ENCODE measurements at regions not wholly inside any gene's neighbourhood (a gene's known extent, or its start where the extent isn't known, plus 50 kb on each side); places are given as distances from the start of the nearest gene placed in this dataset.
A peak's percentile ranks its signal among the peaks of the same experiment; 100 is the strongest.
"Not testable (repeated sequence)": the region's sequence is repeated elsewhere in the genome, so short reads cannot be mapped to it uniquely, and the experiment has no call there.

DNA sequence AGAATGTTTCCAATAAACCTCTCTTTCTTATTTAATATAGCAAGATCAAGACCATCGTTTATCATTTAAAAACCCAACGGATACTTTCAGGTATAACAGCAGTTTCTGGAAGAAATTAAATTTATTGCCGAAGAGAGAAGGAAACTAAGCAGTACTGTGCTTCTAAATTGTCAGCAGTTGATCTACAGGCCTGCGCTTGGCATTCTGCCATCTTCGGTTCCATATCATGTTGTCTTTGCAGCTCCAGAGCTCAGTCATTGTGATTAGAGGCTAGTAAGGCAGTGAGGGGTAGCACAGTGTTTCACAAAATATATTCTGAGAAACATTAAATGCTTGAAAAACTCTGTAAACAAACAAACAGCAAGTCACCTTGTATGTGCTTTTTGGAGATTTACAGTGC is 301.3 kb downstream of the REEP3 start:
- peaks cover 13% of the 10 kb centered on the region for H3K9me3 Mint-ChIP-seq
- H3K4me3 Mint-ChIP-seq: no peak overlapping the region
- H3K27me3 Mint-ChIP-seq (ENCODE audit: low read depth, poor library complexity): no peaks in the 10 kb centered on the region
- no peak overlapping the region for H3K27ac Mint-ChIP-seq
- H3K36me3 Mint-ChIP-seq (ENCODE audit: low read depth): no peaks in the 10 kb centered on the region
- H3K4me1 Mint-ChIP-seq: no peaks in the 10 kb centered on the region
- TF ChIP-seq, protein P1, sequence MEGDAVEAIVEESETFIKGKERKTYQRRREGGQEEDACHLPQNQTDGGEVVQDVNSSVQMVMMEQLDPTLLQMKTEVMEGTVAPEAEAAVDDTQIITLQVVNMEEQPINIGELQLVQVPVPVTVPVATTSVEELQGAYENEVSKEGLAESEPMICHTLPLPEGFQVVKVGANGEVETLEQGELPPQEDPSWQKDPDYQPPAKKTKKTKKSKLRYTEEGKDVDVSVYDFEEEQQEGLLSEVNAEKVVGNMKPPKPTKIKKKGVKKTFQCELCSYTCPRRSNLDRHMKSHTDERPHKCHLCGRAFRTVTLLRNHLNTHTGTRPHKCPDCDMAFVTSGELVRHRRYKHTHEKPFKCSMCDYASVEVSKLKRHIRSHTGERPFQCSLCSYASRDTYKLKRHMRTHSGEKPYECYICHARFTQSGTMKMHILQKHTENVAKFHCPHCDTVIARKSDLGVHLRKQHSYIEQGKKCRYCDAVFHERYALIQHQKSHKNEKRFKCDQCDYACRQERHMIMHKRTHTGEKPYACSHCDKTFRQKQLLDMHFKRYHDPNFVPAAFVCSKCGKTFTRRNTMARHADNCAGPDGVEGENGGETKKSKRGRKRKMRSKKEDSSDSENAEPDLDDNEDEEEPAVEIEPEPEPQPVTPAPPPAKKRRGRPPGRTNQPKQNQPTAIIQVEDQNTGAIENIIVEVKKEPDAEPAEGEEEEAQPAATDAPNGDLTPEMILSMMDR (IDR thresholded peaks at IDR 0.05): no peak
- DNase-seq: no peak

DNA sequence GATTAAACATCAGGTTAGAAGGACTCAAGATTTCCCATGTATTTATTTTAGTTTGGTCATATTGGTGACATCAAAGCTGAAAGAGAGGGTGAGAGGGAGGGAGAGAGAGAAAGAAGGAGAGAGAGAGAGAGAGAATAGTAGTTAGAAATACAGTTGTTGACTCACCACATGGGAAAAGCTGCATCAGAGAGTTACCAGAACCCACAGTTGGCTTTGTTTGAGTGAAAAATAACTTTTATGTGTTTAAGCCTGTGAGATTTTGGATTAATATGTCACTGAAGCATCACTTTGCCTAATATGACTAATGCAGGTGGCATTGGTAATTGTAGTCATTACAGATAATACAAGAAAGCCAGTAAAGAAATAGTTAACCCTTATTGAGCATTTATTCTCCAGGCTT is 303.9 kb downstream of the REEP3 start:
- no peak overlapping the region for H3K4me3 Mint-ChIP-seq
- no peaks in the 10 kb centered on the region for H3K27me3 Mint-ChIP-seq (ENCODE audit: low read depth, poor library complexity)
- DNase-seq: no peak
- TF ChIP-seq, protein P1 (IDR thresholded peaks at IDR 0.05): no peak
- H3K27ac Mint-ChIP-seq: peak overlapping the region; percentile 83
- no peaks in the 10 kb centered on the region for H3K36me3 Mint-ChIP-seq (ENCODE audit: low read depth)
- peaks cover 10% of the 10 kb centered on the region for H3K4me1 Mint-ChIP-seq
- peaks cover 13% of the 10 kb centered on the region for H3K9me3 Mint-ChIP-seq

DNA sequence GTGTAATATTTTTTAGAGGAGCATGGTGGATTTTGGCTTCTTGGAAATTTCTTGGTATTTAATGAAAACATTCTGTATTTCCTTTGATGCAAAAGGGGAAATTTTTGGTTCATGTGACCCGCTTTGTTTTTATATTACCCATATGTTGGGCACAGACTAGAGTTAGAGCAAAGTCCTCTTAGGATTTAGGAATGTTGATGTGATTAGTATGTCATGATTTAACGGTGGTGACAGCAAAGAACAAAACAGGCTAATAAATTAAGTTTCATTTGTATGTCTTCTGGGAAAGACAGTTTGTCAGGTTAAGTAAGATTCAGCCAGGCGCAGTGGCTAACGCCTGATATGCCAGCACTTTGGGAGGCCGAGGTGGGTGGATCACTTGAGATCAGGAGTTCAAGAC is 304.6 kb downstream of the REEP3 start:
- TF ChIP-seq, protein P1 (IDR thresholded peaks at IDR 0.05): no peak
- Mint-ChIP-seq H3K4me3 (no peak overlapping the region), H3K27me3 (ENCODE audit: low read depth, poor library complexity) (no peaks in the 10 kb centered on the region), H3K4me1 (peaks cover 11% of the 10 kb centered on the region), H3K27ac (no peak overlapping the region), H3K36me3 (ENCODE audit: low read depth) (no peaks in the 10 kb centered on the region), H3K9me3 (peaks cover 13% of the 10 kb centered on the region)
- DNase-seq: no peak

DNA sequence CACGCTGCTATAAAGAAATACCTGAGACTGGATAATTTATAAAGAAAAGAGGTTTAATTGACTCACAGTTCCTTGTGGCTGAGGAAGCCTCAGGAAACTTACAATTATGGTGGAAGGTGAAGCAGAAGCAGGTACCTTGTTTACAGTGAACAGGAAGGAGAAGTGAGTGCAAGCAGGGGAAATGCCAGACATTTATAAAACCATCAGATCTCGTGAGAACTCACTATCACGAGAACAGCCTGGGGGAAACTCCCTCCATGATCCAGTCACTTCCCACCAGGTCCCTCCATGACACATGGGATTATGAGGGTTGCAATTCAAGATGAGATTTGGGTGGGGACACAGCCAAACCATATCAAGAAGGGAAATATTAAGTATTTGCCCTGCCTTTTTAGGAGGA is 305.8 kb downstream of the REEP3 start:
- not testable (repeated sequence) for H3K27me3 Mint-ChIP-seq (ENCODE audit: low read depth, poor library complexity); H3K27ac Mint-ChIP-seq; H3K4me3 Mint-ChIP-seq; H3K36me3 Mint-ChIP-seq (ENCODE audit: low read depth); DNase-seq
- H3K9me3 Mint-ChIP-seq: peaks cover 13% of the 10 kb centered on the region
- peaks cover 11% of the 10 kb centered on the region for H3K4me1 Mint-ChIP-seq

DNA sequence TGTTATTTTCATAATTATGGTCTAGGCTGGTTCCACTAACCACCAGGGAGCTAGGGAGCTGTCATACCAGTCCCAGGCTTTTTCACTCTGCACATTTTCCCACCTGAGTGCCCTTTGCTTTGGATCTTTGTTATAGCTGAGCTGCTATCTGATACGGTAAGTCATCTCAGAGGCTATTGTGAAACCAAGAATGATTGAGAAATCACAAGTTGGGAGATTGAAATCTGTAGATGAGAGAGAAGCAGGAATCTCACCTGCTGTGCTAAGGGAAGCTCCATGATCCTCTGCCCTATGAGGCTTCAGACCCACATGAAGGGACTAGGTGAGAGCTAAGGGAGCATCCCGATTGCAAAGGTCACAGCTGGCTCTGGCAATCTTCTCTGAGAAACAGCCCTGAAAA is 307.8 kb downstream of the REEP3 start:
- Mint-ChIP-seq H3K27me3 (ENCODE audit: low read depth, poor library complexity) (no peaks in the 10 kb centered on the region), H3K27ac (no peak overlapping the region), H3K4me1 (peaks cover 11% of the 10 kb centered on the region), H3K9me3 (no peaks in the 10 kb centered on the region), H3K36me3 (ENCODE audit: low read depth) (no peaks in the 10 kb centered on the region), H3K4me3 (no peak overlapping the region)
- TF ChIP-seq, protein P1 (IDR thresholded peaks at IDR 0.05): no peak
- no peak for DNase-seq

DNA sequence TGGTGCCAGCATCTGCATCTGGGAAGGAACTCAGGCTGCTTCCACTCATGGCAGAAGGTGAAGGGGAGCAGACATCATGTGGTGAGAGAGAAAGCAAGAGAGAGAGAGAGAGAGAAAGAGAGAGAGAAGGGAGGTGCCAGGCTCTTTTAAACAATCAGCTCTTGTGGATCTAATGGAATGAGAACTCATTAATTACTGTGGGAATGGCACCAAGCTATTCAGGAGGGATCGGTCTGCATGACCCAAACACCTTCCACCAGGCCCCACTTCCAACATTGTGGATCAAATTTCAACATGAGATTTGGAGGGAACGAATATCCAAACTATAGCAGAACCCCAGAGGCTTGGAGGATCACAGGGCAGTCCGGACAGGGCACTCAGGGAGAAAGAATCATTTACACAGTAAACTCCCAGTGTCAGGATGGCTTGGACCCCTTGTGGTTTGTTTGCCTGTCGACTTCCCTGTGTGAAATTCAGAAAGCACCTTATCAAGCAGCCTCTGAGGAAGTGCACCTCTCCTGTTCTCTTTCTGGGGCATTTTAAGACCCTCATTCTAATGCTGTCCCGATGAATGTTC is 308.5 kb downstream of the REEP3 start:
- Mint-ChIP-seq H3K9me3 (no peaks in the 10 kb centered on the region), H3K4me3 (no peak overlapping the region), H3K27me3 (ENCODE audit: low read depth, poor library complexity) (no peaks in the 10 kb centered on the region), H3K27ac (peak overlapping the region; percentile 49), H3K4me1 (peaks cover 11% of the 10 kb centered on the region), H3K36me3 (ENCODE audit: low read depth) (no peaks in the 10 kb centered on the region)
- no peak for DNase-seq
- TF ChIP-seq, protein P1 (IDR thresholded peaks at IDR 0.05): no peak
